ENCODE measurements at regions not wholly inside any gene's neighbourhood (a gene's known extent, or its start where the extent isn't known, plus 50 kb on each side); places are given as distances from the start of the nearest gene placed in this dataset.
"Not testable (repeated sequence)": the region's sequence is repeated elsewhere in the genome, so short reads cannot be mapped to it uniquely, and the experiment has no call there.

DNA sequence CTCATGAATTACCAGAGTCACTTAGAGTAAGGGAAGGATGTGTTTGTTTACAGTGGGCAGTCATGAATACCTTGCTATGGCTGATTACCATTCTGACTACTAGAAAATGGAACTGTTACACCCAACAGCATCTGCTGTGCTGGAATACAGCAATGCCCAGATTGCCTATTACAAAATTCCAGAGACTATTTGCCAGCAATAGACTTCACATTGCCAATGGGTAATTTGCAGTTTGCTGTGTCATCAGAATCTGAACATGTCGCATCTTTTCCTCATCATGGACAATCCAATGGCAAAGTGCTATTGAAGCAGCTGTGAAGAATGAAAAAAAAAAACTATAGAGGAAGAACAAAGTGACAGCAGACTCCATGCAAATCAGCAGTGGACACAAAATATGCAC, 356.6 kb downstream of the CXXC4 start:
- no peak for DNase-seq (ENCODE audit: low spot score)

DNA sequence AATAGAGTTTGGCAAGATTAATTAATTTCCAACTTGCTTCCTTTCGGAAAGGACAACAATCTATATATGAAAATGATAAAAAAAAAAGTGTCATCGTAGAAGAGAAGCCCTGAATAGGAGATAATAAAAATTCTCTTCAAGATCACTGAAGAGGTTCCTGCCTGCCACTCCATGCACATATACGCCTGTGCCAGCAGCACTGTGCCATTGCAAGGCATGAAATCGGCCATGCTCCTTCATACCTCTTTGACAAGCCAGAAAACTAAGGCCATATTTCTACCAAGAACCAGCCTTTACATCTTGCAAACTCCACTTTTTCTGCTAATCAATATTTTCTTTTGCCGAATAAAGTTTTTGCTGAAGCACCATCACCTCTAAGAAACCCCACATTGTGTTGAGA, 365.5 kb downstream of the CXXC4 start:
- no peak for DNase-seq (ENCODE audit: low spot score)

DNA sequence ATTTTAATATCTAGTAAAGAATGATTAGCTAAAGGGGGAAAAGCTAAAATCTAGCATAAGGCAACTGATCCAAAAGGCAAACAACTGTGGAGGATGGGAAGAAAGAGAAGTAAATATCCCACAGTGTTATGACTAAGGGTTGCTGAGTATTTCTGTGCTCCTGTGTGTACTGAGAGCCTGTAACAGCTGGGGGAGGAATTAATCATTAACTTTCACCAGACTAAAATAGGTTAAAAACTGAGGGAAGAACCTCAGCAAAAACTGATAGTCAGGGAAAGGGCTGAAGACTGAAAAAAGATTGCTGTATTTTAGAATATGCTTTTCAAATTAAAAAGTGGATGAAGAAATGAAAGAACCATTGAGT, 365.9 kb downstream of the CXXC4 start:
- DNase-seq (ENCODE audit: low spot score), result no peak

GRCh38 chr4:104128031-104128849, 366.5 kb downstream of the CXXC4 start:
- peak; percentile 3 for DNase-seq (ENCODE audit: low spot score)

DNA sequence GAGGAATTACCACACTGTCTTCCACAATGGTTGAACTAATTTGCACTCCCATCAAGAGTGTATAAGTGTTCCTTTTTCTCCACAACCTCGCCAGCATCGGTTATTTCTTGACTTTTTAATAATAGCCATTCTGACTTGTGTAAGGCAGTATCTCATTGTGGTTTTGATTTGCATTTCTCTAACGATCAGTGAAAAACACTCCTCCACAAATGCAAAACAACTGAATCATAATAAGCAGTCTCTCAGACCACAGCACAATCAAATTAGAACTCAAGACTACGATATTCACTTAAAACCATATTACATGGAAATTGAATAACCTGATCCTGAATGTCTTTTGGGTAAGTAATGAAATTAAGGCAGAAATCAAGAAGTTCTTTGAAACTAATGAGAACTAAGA, 371.7 kb downstream of the CXXC4 start:
- DNase-seq (ENCODE audit: low spot score), result no peak

DNA sequence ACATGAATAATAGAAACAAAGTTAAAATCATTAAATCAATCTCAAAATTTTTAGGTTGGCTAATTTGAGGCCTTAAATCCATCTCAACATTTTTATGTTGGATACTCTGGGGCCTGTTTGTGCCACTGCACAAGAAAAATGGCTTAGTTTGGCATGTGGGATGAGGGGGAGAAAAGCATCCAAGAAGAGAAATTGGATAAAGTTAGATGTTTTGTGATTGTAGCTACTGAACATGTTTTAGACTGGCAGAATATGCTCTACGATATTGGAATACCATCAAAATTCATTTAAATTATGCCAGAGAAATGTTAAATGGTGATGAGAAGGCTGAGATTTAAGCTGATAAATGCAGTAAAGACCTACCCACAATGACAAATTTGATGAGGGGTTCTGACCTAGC, 376.9 kb downstream of the CXXC4 start:
- DNase-seq (ENCODE audit: low spot score), result no peak

GRCh38 chr4:104113850-104114249, 380.8 kb downstream of the CXXC4 start:
- DNase-seq (ENCODE audit: low spot score), result no peak

DNA sequence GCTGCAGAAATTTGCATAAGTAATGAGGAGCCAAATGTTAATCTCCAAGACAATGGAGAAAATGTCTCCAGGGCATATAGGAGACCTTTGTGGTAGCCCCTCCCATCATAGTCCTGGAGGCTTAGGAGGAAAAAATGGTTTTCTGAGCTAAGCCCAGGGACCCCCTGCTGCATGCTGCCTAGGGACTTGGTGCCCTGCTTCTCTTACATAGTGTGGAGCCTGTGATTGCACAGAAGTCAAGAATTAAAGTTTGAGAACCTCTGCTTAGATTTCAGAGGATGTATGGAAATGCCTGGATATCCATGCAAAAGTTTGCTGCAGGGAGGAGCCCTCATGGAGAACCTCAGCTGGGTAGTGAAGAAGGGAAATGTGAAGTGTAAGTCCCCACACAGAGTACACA, 379.4 kb upstream of the TACR3 start:
- DNase-seq (ENCODE audit: low spot score), result no peak

DNA sequence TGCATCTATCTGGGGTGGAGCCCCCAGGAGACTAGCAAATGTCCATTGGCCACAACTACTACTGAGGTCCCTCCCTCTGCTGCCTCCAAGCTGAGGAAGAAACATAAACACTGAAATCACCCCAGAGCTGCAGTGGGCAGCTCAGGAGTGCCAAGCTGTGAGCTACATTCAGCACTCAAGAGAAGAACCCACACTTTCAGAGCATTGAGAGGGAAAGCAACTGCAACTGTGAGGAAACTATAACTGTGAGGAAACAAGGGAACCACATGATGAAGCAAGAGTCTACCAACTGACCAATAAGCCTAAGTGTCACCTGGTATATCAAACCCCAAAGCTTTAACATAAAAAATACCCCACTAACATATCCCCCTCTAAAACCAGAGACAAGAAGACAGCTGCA, 373.5 kb upstream of the TACR3 start:
- DNase-seq (ENCODE audit: low spot score), result no peak

DNA sequence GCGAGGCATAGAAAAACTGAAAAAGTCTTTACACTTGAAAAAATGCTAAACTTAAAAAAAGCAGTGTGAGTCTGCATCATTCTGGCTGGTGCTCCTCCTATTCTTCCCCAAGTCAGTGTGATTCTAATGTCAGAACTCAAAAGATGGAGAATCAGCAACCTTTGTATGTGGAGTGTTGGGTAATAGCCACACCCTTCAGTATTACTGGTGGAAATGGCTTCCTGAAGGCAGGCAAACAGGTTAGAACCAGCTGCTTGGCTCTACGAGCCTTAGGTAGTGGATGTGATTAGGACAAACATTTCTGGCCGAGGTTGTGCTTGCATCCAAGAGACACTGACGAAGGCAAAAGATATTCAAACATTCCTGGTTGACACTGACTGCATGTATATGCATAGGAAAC, 353.4 kb upstream of the TACR3 start:
- DNase-seq (ENCODE audit: low spot score), result no peak

DNA sequence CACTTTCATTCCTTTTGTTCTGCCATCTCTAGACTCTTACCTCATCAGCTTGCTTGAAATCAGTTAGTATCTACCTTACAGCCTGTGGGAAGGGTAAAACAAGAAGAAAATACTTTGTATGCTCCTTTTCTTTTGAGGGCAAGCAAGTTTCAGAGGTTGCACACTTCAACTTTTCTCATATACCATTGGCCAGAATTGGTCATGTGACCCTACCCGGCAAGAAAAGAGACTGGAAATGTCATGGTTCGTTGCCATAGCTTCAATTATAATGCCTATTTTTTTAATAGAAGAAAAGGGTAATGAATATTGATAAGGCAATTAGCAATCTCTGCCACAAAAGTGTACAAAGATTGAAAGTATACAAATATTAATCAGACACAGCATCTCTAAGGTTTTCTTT, 346.7 kb upstream of the TACR3 start:
- no peak for DNase-seq (ENCODE audit: low spot score)

DNA sequence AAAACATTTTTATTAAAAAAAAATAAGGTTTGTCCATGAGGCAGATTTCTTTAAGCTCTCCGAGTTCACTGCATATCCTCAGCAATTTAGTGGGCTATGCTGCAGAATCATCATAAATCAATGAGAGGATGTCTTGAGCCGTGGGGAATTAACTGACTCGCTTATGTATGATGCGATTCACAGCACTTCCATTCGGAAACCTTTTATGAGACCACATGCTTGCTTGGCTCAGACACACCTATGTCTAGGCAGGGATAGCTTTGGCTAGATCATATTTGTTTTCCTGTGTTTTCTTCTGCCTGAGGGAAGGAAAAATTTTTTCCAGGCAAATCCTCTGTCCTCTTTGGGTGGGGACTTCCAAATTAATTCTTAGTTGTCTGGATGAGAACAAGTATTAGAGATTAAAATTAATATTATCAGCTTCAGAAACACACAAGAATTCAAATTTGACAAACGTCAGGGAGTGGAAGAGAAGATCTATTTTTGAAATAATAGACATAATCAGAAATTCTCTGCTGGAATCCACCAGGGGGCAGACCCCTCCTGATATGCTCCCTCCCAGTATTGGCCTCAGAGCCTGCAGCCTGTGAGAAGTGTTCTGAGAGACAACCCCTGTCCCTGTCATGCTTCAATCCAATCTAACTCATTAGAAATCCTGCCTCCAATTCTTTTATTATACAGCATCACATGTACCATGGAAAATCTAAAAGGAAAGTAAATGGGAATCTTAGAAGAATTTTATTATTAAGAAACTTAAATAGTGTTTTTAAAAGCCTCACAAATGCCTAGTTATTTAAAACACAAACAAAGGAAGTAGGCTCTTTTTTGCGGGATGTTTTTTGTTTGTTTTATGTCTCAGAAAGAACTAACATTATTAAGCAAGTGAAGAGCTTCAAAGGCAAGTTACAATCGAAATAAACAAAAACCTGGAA, 345.1 kb upstream of the TACR3 start:
- DNase-seq (ENCODE audit: low spot score), result peak; percentile 48

- no peak for DNase-seq (ENCODE audit: low spot score)
Measured at GRCh38 chr4:104063341-104063740, 343.6 kb upstream of the TACR3 start.

DNA sequence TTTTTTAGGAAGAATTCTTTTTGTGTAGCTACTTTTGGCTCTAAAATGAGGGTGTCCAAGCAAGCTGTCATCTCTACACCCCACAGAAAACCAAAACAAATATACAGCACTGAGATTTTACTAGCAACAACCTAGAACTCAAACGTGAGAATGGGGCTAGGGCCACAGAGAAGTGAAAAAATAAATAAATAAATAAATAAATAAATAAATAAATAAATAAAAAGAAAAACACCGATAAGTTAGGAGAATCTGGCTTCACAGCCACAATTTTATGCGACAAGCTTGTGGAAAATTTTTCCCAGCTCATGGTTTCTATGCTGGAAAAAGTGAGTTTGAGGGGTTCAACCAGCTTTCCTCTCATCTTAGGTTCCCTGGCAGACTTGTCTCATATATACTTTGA, 324.6 kb upstream of the TACR3 start:
- no peak for DNase-seq (ENCODE audit: low spot score)

GRCh38 chr4:104032896-104033295, 313.1 kb upstream of the TACR3 start:
- DNase-seq (ENCODE audit: low spot score), result no peak

DNA sequence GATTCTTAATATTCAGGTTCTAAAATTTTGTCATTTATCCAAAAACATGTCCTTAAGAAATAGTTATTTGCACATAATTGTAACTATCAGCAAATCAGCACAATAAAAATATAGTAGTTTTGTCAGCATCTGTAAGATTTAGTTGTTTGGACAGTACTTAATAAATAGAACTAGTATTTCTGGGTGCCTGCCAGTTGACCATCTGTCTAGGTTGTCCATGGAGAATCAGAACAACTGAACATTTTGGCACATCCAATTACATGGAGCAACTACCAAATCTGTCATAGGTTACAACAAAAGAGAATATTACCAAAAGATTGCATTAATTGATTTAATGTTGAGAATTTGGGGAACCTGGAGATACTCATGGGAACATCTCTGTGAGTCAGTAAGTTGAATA, 305.5 kb upstream of the TACR3 start:
- no peak for DNase-seq (ENCODE audit: low spot score)

- no peak for DNase-seq (ENCODE audit: low spot score)
Measured at GRCh38 chr4:104022831-104023230, 303.0 kb upstream of the TACR3 start.

- DNase-seq (ENCODE audit: low spot score), result no peak
Measured at GRCh38 chr4:104022226-104022625, 302.4 kb upstream of the TACR3 start.

- DNase-seq (ENCODE audit: low spot score), result no peak
Measured at GRCh38 chr4:104020641-104021040, 300.9 kb upstream of the TACR3 start.

DNA sequence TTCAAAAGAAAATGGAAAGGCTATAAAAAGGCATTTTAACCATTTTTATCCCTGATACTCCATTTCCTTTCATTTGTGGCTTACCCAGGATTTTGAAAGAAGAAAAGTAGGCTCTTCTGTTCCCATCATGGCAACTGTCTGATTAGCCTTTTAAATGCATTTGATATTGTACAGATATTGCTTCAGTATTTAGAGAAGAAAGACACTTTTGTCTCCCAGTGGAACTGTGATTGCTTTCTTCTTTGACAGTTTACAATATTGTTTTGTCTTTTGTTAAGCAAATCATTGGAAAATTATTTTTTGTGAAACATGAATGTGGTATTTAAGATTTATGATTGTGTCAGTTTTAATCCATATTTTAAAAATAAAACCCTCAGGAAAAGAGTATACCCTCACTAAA, 297.4 kb upstream of the TACR3 start:
- DNase-seq (ENCODE audit: low spot score), result no peak

DNA sequence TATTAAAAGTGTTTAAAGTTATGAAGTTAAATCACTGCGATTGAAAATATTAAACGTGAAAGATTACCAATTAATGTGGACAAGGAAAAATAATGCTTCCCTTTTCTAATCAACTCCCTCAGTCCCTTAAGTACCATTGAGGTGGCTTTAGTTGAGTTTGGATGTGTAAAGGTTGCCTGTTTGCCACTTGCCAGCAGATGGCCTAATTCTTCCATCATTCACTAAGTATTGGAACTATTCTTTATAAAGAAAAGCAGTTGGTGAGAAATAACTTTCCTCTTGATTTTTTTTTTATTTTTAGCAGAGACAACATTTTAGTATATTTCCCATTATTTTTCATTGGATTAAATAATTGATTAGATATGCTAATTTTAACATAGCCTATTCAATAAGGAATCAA, 295.9 kb upstream of the TACR3 start:
- peak; percentile 38 for DNase-seq (ENCODE audit: low spot score)

GRCh38 chr4:104010722-104011121, 290.9 kb upstream of the TACR3 start:
- no peak for DNase-seq (ENCODE audit: low spot score)

- DNase-seq (ENCODE audit: low spot score), result not testable (repeated sequence)
Measured at GRCh38 chr4:104002318-104002717, 282.5 kb upstream of the TACR3 start.

Data from H4 (cell line).